GM13977 (cell line): ENCODE measurements at regions not wholly inside any gene's neighbourhood (a gene's known extent, or its start where the extent isn't known, plus 50 kb on each side); places are given as distances from the start of the nearest gene placed in this dataset.

ENCODE experiments used
- DNase-seq: peaks from one replicate; pipeline ENCODE4 v3.0.0; 2012; ENCODE audit warnings: low spot score
- CTCF ChIP-seq: IDR thresholded peaks from 2 replicates; pipeline ENCODE4 v1.5.1; 2012; ENCODE audit warnings: mild to moderate bottlenecking, control low read depth; ENCODE audit not compliant: insufficient read depth; ENCODE audit errors: extremely low read depth, missing control alignments
- in situ Hi-C: fragments of 300-500 bp; cut with MboI; formaldehyde crosslinking; loops from one replicate; pipeline ENCODE4 v1.12.0; 2022; ENCODE audit warnings: low sequenced_read_pairs, low pct_unique_long_range_greater_than_20kb, mixed read lengths, inconsistent platforms; ENCODE audit not compliant: unreplicated experiment

GRCh38 chr6:17047889-17048288, 54.0 kb upstream of the STMND1 start:
- no peak for TF ChIP-seq CTCF
- DNase-seq = no peak
- in situ Hi-C loops = no loop called here

DNA sequence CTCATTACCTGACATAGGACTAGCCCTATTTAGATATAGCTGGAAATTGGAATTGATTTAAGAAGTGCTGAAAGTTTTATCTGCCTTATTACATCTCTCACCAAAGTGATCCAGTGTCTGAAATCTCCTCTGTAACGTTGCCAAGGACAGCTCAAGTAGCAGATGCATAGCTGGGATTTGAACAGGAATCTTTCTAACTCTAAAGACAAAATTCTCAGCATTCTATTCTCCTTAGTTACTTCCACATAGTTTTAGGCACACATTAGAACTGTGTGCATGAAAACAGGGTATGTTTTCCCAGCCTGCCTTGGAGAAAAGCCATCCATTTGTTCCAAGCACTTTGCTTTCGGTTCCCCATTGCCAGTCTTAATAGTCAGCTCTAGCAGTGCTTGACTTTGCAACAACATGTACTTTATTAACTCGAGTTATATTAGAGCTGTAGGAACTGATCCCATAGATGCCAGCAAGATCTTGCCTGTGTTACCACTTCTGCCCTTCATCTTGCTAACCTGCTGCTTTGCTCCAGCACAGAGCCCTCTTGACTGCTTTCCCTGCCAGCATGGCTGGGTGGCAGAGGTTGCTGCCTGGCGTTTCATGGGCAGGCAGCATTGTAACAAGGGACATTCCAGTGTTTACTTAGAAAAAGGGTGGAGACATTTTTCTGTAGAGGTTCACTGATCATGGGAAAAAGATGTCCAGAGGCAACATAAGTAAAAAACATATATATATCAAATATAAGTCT, 56.1 kb upstream of the STMND1 start:
- in situ Hi-C loops = no loop called here
- TF ChIP-seq CTCF = no peak
- DNase-seq = no peak

DNA sequence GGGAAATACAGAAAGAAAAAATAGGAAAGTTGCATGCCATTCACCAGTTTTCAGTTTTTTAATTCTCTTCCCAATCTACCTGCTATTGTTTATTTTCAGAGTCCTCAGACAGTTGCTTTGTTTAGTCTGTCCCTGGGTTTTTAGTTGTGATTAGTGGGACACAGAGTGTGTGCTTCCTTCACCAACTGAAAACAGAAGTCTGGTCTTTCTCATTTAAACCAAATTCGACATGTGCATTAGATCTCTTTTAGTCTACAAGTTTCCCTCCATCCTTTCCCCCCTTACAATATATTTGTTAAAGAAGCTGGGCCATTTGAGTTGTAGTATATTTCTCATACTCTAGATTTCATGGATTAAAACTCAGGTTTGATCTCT, 58.7 kb upstream of the STMND1 start:
- TF ChIP-seq CTCF = no peak
- no peak for DNase-seq
- in situ Hi-C loops = no loop called here

GRCh38 chr6:17042422-17043147, 59.3 kb upstream of the STMND1 start:
- no peak for DNase-seq
- TF ChIP-seq CTCF = no peak
- in situ Hi-C loops = no loop called here

- no peak for DNase-seq
- no peak for TF ChIP-seq CTCF
- in situ Hi-C loops = no loop called here
Observed at GRCh38 chr6:17039266-17039665, 62.6 kb upstream of the STMND1 start.

- no peak for DNase-seq
- in situ Hi-C loops = no loop called here
Observed at GRCh38 chr6:17038316-17038715, 63.5 kb upstream of the STMND1 start.

More at GRCh38 chr6:17038316-17038715, 63.5 kb upstream of the STMND1 start:
- no peak for TF ChIP-seq CTCF
